Right cardiac atrium (tissue), 5 donors: ENCODE measurements at regions not wholly inside any gene's neighbourhood (a gene's known extent, or its start where the extent isn't known, plus 50 kb on each side); places are given as distances from the start of the nearest gene placed in this dataset.

ENCODE experiments used
- ATAC-seq, 2 donors: fragments of 200-7000 bp; cut with Tn5 transposase; one replicate each; pipeline versions ENCODE4 v1.8.0 to v1.9.1; 2020; ENCODE audit warnings: moderate library complexity in 2 of 2, mild to moderate bottlenecking in 1 of 2
- DNase-seq, 3 donors: peaks; one replicate each; pipeline ENCODE4 v3.0.0-alpha.2; 2020
- H3K27ac ChIP-seq: one replicate; pipeline ENCODE4 v1.5.1; 2013; ENCODE audit warnings: mild to moderate bottlenecking, low read length, control low read depth, moderate library complexity
- H3K27me3 ChIP-seq: one replicate; pipeline ENCODE4 v1.6.1; 2013; ENCODE audit not compliant: control insufficient read depth, insufficient read depth
- H3K4me1 ChIP-seq: one replicate; pipeline ENCODE4 v1.6.1; 2013; ENCODE audit warnings: low read length; ENCODE audit not compliant: control insufficient read depth, insufficient read depth
- H3K4me3 ChIP-seq: one replicate; pipeline ENCODE4 v1.5.1; 2013; ENCODE audit warnings: low read length, control low read depth
- H3K9me3 ChIP-seq: one replicate; pipeline ENCODE4 v1.6.1; 2013; ENCODE audit warnings: low read length; ENCODE audit not compliant: control insufficient read depth
- WGBS: extraction: QIAGEN DNeasy Blood & Tissue Kit; methylation state at CpG from one replicate; pipeline ENCODE4 v1.1.7; 2013; 5-methylcytosine and 5-hydroxymethylcytosine counted together
- intact Hi-C, 4 donors: fragments of 100-400 bp; cut with DNase I; formaldehyde crosslinking; loops; one replicate each; pipeline versions ENCODE4 v1.11.0 to v1.14.0; 2022 to 2023
- donor health status: healthy with polysubstance abuse.
- donor health status: DM: no; HTN: yes; CAD: no.
- donor health status: DM: no; HTN: no; CAD: no.
- donor health status: DM: no; HTN: yes; CAD: no; lungs with severe emphysema.
- donor health status: DM: yes; HTN: yes; CAD: no.

DNA sequence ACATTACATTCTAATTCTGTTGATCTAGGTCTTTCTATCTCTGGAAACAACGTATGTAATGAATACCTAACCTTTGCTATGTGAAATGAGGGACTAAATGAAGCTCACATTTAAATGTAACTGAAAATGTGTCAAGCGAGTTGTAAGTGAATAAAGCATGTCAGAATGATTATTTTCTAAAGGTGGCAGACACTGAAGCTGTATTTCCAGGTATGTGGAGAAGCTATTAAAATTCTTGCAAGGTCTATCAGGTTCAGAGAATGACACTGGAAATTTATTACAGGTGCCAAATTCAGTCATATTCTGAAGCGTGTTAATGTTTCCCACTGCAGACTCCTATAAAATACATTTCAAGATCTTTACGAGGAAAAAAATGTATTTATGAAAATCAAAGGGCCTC is 641.4 kb downstream of the RPS29 start:
- WGBS = 82% methylated on average over 4 of the region's 4 CpGs

DNA sequence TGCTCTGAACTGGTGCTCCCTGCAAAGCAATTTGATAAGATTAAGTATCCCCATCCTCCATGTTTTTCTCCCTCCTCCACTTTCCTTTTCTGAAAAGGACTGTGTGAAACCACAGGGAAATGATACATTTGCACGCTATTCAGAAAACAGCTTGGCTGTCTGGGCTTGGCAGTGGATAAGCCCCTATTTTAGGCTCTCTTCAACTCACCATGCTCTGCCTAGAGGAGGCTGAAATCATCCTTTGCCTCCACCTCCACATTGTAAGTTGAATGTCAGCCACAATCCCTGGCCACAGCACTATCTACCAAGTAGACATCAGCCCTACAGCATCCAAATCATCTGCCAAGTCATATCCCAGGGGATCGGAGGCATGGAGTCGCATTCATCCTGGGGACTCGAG is 642.3 kb downstream of the RPS29 start:
- H3K27ac ChIP-seq = no peak overlapping the region
- H3K4me1 ChIP-seq = no peaks in the 10 kb centered on the region
- H3K27me3 ChIP-seq = no peaks in the 10 kb centered on the region
- intact Hi-C loops = no loop called here
- WGBS = 51% methylated on average over 4 of the region's 4 CpGs
- ATAC-seq (no peak), DNase-seq (no peak)
- no peak overlapping the region for H3K4me3 ChIP-seq
- H3K9me3 ChIP-seq = no peaks in the 10 kb centered on the region

More for the DNA sequence above, 641.4 kb downstream of the RPS29 start:
- ATAC-seq (no peak), DNase-seq (no peak)
- intact Hi-C loops = no loop called here
- Histone ChIP-seq H3K27ac (no peak overlapping the region), H3K4me1 (no peaks in the 10 kb centered on the region), H3K9me3 (no peaks in the 10 kb centered on the region), H3K4me3 (no peak overlapping the region), H3K27me3 (no peaks in the 10 kb centered on the region)

DNA sequence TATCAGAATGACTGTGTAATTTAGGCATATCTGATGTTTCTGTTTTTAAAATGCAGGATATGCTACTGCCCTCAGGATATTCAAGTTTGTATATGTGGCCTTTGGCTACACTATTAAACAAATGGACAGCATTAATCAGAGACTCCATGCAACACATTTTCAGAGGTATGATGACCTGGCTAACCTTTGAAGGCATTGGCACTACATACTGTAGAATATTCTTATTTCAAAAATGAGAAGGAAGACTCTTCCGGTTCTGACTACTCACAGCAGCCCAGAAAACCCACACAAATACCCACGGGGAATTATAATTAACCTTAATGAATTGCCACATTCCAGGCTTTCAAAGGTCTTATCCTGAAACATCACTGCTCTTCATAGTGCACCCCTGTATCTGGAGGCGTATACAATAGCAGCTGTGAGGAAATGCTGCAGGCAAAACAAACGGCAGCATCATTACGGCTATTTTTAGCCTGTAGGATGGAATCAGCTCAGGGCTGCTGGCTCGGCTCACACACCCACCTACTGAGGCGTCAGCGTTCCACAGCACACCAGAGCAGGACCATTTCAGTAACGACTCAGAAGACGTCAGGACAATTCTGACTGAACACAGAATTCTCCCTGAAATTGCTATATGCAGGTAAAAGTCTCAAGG is 648.5 kb downstream of the RPS29 start:
- DNase-seq (no peak), ATAC-seq (no peak)
- Histone ChIP-seq H3K9me3 (no peaks in the 10 kb centered on the region), H3K4me3 (no peak overlapping the region), H3K27me3 (no peaks in the 10 kb centered on the region), H3K27ac (no peak overlapping the region), H3K4me1 (no peaks in the 10 kb centered on the region)
- 10% methylated on average over 10 of the region's 10 CpGs for WGBS
- intact Hi-C loops = no loop called here

DNA sequence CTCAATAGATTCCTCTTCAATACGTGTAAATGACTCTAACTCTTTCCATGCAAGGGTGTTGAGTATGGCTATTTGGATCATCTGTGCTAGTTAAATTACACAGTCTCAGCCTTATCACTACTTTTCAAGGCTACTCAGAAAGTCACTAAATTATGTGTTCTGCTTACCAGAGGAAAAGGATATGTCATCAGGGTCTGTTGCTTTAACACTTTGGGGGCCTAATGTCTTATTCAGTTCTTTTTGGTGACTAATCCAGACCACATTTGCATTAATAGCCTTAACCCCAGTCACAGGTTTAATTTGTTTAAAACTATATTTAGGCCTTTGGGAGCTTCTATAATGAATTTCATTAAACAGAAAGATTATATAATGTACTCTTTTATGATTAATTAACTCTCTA is 649.3 kb downstream of the RPS29 start:
- 27% methylated on average over 1 of the region's 1 CpG for WGBS
- no peak overlapping the region for H3K4me3 ChIP-seq

DNA sequence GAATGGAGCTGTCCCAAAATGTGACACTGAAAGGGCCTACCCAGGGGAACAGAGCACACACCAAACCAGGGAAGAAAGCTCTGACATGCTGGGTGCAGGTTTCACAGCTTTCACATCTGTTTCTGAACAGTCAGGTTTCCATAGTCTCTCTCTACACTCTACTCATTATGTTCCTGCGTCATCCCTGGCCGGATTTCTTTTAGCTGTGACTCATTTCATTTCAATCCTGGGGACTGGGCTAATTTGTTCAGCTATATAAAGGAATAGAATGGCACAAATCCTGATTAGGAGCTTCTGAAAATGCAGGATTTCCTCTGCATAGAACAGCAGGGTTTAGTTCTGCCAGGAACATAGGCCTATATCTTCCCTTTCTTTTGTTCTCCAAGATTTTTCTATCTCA is 649.8 kb downstream of the RPS29 start:
- no peak overlapping the region for H3K4me3 ChIP-seq
- H3K27me3 ChIP-seq = no peaks in the 10 kb centered on the region
- no peak overlapping the region for H3K27ac ChIP-seq
- no peak for ATAC-seq
- no peak for DNase-seq
- intact Hi-C loops = no loop called here
- H3K9me3 ChIP-seq = no peaks in the 10 kb centered on the region
- no peaks in the 10 kb centered on the region for H3K4me1 ChIP-seq
- 43% methylated on average over 2 of the region's 2 CpGs for WGBS

More for the DNA sequence above, 649.3 kb downstream of the RPS29 start:
- Histone ChIP-seq H3K27me3 (no peaks in the 10 kb centered on the region), H3K27ac (no peak overlapping the region), H3K9me3 (no peaks in the 10 kb centered on the region), H3K4me1 (no peaks in the 10 kb centered on the region)
- no peak for ATAC-seq
- intact Hi-C loops = no loop called here
- DNase-seq = no peak

DNA sequence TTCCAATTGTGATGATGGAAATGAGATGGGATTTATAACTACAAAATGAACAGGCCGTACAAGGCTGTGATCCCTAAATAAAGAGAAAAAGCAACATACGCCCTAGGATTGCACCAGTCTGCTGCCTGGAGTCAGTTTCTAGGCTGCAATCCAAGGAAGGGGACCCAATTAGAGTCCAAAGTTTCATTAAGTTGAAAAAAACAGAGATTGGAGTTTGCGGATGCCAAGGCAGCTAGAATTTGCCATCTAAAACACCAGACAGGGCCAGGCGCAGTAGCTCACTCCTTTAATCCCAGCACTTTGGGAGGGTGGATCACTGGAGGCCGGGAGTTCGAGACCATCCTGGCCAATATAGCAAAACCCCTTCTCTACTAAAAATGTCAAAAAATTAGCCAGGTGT is 661.0 kb downstream of the RPS29 start:
- Histone ChIP-seq H3K27me3 (no peaks in the 10 kb centered on the region), H3K9me3 (no peaks in the 10 kb centered on the region), H3K4me1 (no peaks in the 10 kb centered on the region), H3K4me3 (no peak overlapping the region), H3K27ac (no peak overlapping the region)
- no peak for ATAC-seq
- DNase-seq = no peak
- 90% methylated on average over 6 of the region's 6 CpGs for WGBS
- intact Hi-C loops = no loop called here

DNA sequence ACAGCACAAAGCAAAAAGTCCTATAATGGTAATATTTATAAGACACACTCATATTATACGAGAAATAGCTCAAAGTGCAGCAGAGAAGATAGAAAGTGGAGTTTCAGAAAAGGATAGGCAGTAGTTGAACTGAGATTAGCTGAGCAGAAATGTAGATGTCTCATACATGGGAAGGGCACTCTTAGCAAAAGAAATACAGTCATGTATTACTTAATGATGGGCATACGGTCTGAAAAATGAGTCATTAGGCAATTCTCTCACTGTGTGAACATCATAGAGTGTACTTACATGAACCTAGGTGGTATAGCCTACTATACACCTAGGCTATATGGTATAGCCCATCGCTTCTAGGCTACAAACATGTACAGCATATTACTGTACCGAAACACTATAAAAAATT is 671.3 kb downstream of the RPS29 start:
- H3K4me1 ChIP-seq = no peaks in the 10 kb centered on the region
- 86% methylated on average over 4 of the region's 4 CpGs for WGBS
- no peaks in the 10 kb centered on the region for H3K27me3 ChIP-seq
- ATAC-seq = no peak
- intact Hi-C loops = no loop called here
- no peaks in the 10 kb centered on the region for H3K9me3 ChIP-seq
- no peak for DNase-seq
- no peak overlapping the region for H3K4me3 ChIP-seq
- H3K27ac ChIP-seq = no peak overlapping the region

DNA sequence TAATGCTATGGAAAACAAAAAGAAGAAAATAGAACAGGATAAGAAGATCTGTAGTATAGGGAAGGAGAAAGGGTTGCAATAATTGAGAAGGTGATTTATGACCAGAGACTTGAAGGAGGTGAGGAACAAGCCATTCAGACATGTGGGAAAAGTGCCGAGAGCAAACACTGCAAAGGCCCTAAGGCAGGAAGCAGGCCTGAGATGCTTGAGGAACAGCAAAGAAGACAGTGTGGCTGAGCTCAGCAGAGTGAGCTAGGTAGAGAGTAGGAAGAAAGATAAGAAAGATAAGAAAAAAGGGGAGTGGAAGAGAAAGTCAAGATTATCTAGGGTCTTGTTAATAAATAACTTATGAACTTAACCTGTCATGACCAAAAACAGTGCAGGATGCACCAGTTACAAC is 671.8 kb downstream of the RPS29 start:
- H3K4me1 ChIP-seq = no peaks in the 10 kb centered on the region
- no peak overlapping the region for H3K27ac ChIP-seq
- ATAC-seq (no peak), DNase-seq (no peak)
- H3K27me3 ChIP-seq = no peaks in the 10 kb centered on the region
- intact Hi-C loops = no loop called here
- WGBS = 85% methylated on average over 1 of the region's 1 CpG
- no peak overlapping the region for H3K4me3 ChIP-seq
- no peaks in the 10 kb centered on the region for H3K9me3 ChIP-seq

DNA sequence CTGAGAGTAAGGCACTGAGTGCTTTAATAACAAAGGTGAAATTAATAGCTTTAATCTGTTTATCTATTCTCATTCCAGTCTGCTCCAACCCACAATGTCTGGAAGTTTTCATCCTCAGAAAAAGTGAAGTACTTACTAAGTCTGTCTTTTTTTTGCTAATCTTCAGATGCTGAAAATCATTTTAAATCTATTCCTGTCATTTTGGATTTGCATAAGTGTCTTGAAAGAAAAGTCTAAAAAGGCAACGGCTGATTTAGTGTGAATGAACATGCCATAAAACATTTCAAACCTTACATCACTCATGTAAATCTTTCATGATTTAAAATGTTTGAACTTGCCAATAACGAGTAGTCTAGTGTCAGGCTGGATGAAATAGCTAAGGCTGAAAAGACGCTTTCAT is 685.6 kb downstream of the RPS29 start:
- H3K27me3 ChIP-seq = no peaks in the 10 kb centered on the region
- H3K9me3 ChIP-seq = no peaks in the 10 kb centered on the region
- intact Hi-C loops = no loop called here
- no peak overlapping the region for H3K27ac ChIP-seq
- DNase-seq (no peak), ATAC-seq (no peak)
- WGBS = 61% methylated on average over 3 of the region's 3 CpGs
- H3K4me1 ChIP-seq = no peaks in the 10 kb centered on the region
- H3K4me3 ChIP-seq = no peak overlapping the region

DNA sequence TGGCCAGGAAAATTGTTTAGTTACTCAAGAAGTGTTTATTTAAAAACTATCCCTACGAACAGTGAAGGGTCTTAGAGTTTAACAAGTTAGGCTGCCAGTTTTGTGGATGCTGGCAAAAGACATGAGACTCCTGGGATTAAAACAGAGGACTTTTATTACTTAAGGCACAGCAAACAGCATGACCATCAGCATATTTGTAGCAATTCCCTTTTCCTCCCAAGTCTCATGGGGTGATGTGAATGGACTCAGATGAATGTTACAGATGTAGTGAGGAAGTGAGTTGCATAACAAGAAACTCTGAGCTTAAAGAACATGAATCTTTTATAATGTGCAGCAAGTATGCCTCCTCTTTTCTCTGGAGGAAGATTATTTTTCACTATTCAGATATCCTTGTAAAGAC is 695.8 kb downstream of the RPS29 start:
- H3K4me1 ChIP-seq = no peaks in the 10 kb centered on the region
- H3K9me3 ChIP-seq = no peaks in the 10 kb centered on the region
- WGBS = 37% methylated on average over 1 of the region's 1 CpG
- intact Hi-C loops = no loop called here
- ATAC-seq (no peak), DNase-seq (no peak)
- no peaks in the 10 kb centered on the region for H3K27me3 ChIP-seq
- H3K4me3 ChIP-seq = no peak overlapping the region
- H3K27ac ChIP-seq = no peak overlapping the region

DNA sequence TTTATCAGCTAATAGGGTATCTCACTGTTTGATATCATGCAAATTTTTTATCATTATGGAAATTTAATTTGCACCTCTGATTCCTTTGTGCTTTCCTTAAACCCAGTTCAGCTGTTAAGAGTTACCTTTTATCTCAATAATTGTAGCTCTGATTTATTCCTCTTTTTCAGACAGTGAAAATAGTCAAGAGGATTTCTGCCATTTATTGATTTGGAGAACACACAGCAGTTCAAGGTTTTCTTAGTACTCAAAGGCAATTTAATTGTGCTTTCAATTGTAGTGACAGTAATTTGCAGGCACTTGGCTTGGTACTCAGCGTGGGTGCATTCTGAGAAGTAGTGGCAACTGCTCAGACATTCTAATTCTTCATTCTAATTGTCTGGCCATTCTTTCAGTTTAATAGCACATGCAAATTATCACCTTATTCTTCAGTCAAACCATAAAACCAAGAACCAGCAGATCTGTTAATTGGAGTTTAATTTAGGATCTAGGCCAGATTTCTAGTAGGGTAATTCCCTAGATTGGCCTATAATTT is 709.3 kb downstream of the RPS29 start:
- DNase-seq (no peak), ATAC-seq (no peak)
- intact Hi-C loops = no loop called here
- no peak overlapping the region for H3K27ac ChIP-seq
- WGBS = 74% methylated on average over 1 of the region's 1 CpG
- H3K4me1 ChIP-seq = no peaks in the 10 kb centered on the region
- no peaks in the 10 kb centered on the region for H3K9me3 ChIP-seq
- H3K4me3 ChIP-seq = no peak overlapping the region
- no peaks in the 10 kb centered on the region for H3K27me3 ChIP-seq

DNA sequence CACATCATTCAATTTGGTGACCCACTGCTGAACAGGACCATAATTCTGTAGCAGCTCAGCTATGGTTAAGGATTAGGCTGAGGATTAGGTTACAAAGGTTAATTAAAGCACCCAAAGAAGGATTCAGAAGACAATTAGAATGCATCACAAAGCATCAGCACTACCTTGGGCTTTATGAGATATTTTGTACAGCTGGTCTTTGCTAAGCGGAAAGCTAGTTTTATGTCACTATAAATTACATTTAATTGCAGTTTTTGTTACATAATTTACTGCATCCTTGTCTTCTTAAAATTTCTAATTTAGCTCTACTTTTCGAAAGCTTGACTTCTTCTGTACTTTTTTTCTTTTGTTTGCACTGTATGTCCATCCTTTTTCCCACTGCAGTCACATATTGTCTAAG is 711.5 kb downstream of the RPS29 start:
- no peaks in the 10 kb centered on the region for H3K27me3 ChIP-seq
- no peak overlapping the region for H3K4me3 ChIP-seq
- DNase-seq = no peak
- H3K4me1 ChIP-seq = no peaks in the 10 kb centered on the region
- ATAC-seq = no peak
- H3K9me3 ChIP-seq = no peaks in the 10 kb centered on the region
- intact Hi-C loops = no loop called here
- no peak overlapping the region for H3K27ac ChIP-seq
- 89% methylated on average over 2 of the region's 2 CpGs for WGBS
